HEK293 (cell line): ENCODE measurements at regions not wholly inside any gene's neighbourhood (a gene's known extent, or its start where the extent isn't known, plus 50 kb on each side); places are given as distances from the start of the nearest gene placed in this dataset.

Source experiments
- CTCF ChIA-PET: fragments of 350-600 bp; formaldehyde crosslinking; extraction: SDS; loops from one replicate; lab custom pipeline; 2021; ENCODE audit warnings: antibody characterized with exemption; lab: Yijun Ruan, JAX
- POLR2A ChIA-PET: fragments of 300-600 bp; formaldehyde crosslinking; extraction: SDS; loops from one replicate; lab custom pipeline; 2020; ENCODE audit warnings: antibody characterized with exemption, inconsistent platforms; lab: Yijun Ruan, JAX
- H3K27ac ChIP-seq: fragments of 200-500 bp; sonication (Bioruptor generic); 2 replicates; pipeline ENCODE4 v1.5.1; 2014; ENCODE audit warnings: low read depth, low read length, control low read depth, inconsistent platforms; ENCODE audit errors: extremely low read depth
- H3K36me3 ChIP-seq, 2 experiments: fragments of 200-500 bp in 1 of 2; sonication (Bioruptor generic) in 1 of 2; 1 replicate in 1 of 2; 2 replicates in 1 of 2; pipeline ENCODE4 v1.5.1; 2014 to 2017; ENCODE audit warnings: inconsistent platforms in 2 of 2, low read length in 2 of 2; ENCODE audit not compliant: control insufficient read depth in 2 of 2, insufficient read depth in 1 of 2
- H3K4me1 ChIP-seq: fragments of 200-500 bp; sonication (Bioruptor generic); 2 replicates; pipeline ENCODE4 v1.5.1; 2014; ENCODE audit warnings: mild to moderate bottlenecking, low read length, inconsistent platforms; ENCODE audit not compliant: control insufficient read depth, insufficient read depth
- H3K4me3 ChIP-seq: 2 replicates; pipeline ENCODE4 v1.5.1; 2011; ENCODE audit warnings: low read depth, mild to moderate bottlenecking, control low read depth, low read length, moderate library complexity
- H3K9me3 ChIP-seq: fragments of 200-500 bp; sonication (Bioruptor generic); 2 replicates; pipeline ENCODE4 v1.5.1; 2014; ENCODE audit warnings: low read depth, low read length, inconsistent platforms; ENCODE audit not compliant: control insufficient read depth, insufficient read depth
- GLI2 ChIP-seq: fragments of 450-650 bp; formaldehyde crosslinking; IDR thresholded peaks from 2 replicates; pipeline ENCODE4; 2017; ENCODE audit warnings: missing biosample characterization, missing genetic modification characterization, low read depth, borderline replicate concordance
- ZFHX2 ChIP-seq: fragments of 450-650 bp; formaldehyde crosslinking; conservative IDR thresholded peaks from 2 replicates; pipeline ENCODE4 v1.5.1; 2016; ENCODE audit warnings: missing biosample characterization, missing genetic modification characterization
- ZIC2 ChIP-seq: fragments of 450-650 bp; formaldehyde crosslinking; IDR thresholded peaks from 2 replicates; pipeline ENCODE4 v1.5.1; 2016; ENCODE audit warnings: missing biosample characterization, missing genetic modification characterization
- ZNF132 ChIP-seq: fragments of 450-650 bp; formaldehyde crosslinking; IDR thresholded peaks from 2 replicates; pipeline ENCODE4 v1.5.1; 2017; ENCODE audit warnings: missing biosample characterization, missing genetic modification characterization, borderline replicate concordance
- ZNF140 ChIP-seq: fragments of 450-650 bp; formaldehyde crosslinking; IDR thresholded peaks from 2 replicates; pipeline ENCODE4 v1.5.1; 2016; ENCODE audit warnings: missing biosample characterization, missing genetic modification characterization
- ZNF350 ChIP-seq: fragments of 450-650 bp; formaldehyde crosslinking; IDR thresholded peaks from 2 replicates; pipeline ENCODE4 v1.5.0; 2017; ENCODE audit warnings: missing biosample characterization, mild to moderate bottlenecking, missing genetic modification characterization
- ZNF354C ChIP-seq: fragments of 450-650 bp; formaldehyde crosslinking; IDR thresholded peaks from 2 replicates; pipeline ENCODE4 v1.5.1; 2016; ENCODE audit warnings: missing biosample characterization, missing genetic modification characterization, low read depth, borderline replicate concordance
- ZNF394 ChIP-seq: fragments of 450-650 bp; formaldehyde crosslinking; IDR thresholded peaks from 2 replicates; pipeline ENCODE4 v1.5.1; 2016; ENCODE audit warnings: missing biosample characterization, missing genetic modification characterization, mild to moderate bottlenecking, moderate library complexity, borderline replicate concordance
- ZNF423 ChIP-seq: fragments of 450-650 bp; formaldehyde crosslinking; IDR thresholded peaks from 2 replicates; pipeline ENCODE4 v1.5.1; 2016; ENCODE audit warnings: missing biosample characterization, missing genetic modification characterization
- ZNF510 ChIP-seq: fragments of 450-650 bp; formaldehyde crosslinking; IDR thresholded peaks from 2 replicates; pipeline ENCODE4 v1.5.1; 2018; ENCODE audit warnings: mild to moderate bottlenecking, missing genetic modification characterization, missing biosample characterization; ENCODE audit not compliant: insufficient replicate concordance
- ZNF548 ChIP-seq: fragments of 450-650 bp; formaldehyde crosslinking; IDR thresholded peaks from 2 replicates; pipeline ENCODE4 v1.5.1; 2016; ENCODE audit warnings: missing biosample characterization, missing genetic modification characterization
- ZNF571 ChIP-seq: fragments of 450-650 bp; formaldehyde crosslinking; IDR thresholded peaks from 2 replicates; pipeline ENCODE4 v1.5.0; 2017; ENCODE audit warnings: missing biosample characterization, missing genetic modification characterization
- ZNF837 ChIP-seq: fragments of 450-650 bp; formaldehyde crosslinking; IDR thresholded peaks from 2 replicates; pipeline ENCODE4 v1.5.1; 2016; ENCODE audit warnings: missing biosample characterization, missing genetic modification characterization
- TF ChIP-seq, protein P1 (sequence below): fragments of 450-650 bp; formaldehyde crosslinking; IDR thresholded peaks from 2 replicates; pipeline ENCODE4 v1.5.1; 2016; ENCODE audit warnings: missing biosample characterization, missing genetic modification characterization
- TF ChIP-seq, protein P2 (sequence below): fragments of 450-650 bp; formaldehyde crosslinking; IDR thresholded peaks from 2 replicates; pipeline ENCODE4 v1.5.1; 2016; ENCODE audit warnings: missing biosample characterization, missing genetic modification characterization
- TF ChIP-seq, protein P3 (sequence below): IDR thresholded peaks from 2 replicates; pipeline ENCODE4 v1.6.1; 2011; ENCODE audit warnings: mild to moderate bottlenecking, low read depth, low read length, borderline replicate concordance
- TF ChIP-seq, protein P4 (sequence below): fragments of 450-650 bp; formaldehyde crosslinking; IDR thresholded peaks from 2 replicates; pipeline ENCODE4 v1.5.1; 2016; ENCODE audit warnings: missing biosample characterization, missing genetic modification characterization, low read depth

DNA sequence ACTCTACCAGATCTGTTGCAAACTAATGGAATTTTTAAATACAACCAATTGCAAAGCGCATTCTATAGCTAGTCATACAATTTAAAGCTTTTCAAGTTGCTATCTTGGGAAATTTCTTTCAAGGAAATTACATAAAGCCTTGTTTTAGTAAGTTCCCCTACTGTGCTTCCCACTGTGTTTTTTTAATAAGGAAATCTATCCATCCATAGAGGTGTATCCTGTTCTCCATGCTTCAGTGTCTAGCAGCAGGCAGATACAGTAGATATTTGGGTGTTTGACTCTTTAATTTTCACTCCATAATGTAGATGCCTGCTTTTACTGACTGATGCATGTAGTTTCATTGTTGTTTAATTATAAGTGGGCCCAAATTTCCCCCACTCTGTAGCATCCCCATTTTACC, 171.6 kb upstream of the POU3F4 start:
- no peak for TF ChIP-seq ZNF423 (tag by site-specific recombination)
- Histone ChIP-seq H3K4me3 (no peak overlapping the region), H3K9me3 (no peaks in the 10 kb centered on the region), H3K4me1 (no peaks in the 10 kb centered on the region), H3K27ac (no peak overlapping the region), H3K36me3 (no peaks in the 10 kb centered on the region)
- ChIA-PET CTCF (no interaction called here), POLR2A (no interaction called here)

DNA sequence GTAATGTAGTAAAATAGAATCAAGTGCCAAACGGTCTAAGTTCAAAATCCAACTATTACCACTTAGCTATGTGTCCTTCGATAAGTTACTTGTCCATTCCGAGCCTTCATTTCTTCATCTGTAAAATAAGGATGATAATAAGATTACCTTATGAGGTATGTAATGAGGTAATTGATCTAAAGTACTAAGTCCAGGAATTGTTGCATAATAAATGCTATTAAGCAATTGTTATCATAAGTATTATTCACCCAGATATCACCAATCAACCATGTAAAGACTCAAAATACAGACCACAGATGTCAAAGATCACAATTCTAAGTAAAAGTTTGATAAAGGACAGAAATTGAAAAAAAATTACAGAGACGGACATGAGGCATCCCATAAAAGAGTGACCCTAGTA, 168.4 kb upstream of the POU3F4 start:
- POLR2A ChIA-PET = no interaction called here
- no peak overlapping the region for H3K27ac ChIP-seq
- H3K9me3 ChIP-seq = no peaks in the 10 kb centered on the region
- H3K4me1 ChIP-seq = no peaks in the 10 kb centered on the region
- TF ChIP-seq GLI2 (no peak), ZNF510 (no peak), ZNF350 (tag by site-specific recombination) (no peak), ZNF548 (no peak), ZIC2 (tag by site-specific recombination) (no peak), ZNF571 (no peak), ZFHX2 (tag by site-specific recombination) (no peak), ZNF394 (tag by site-specific recombination) (no peak), ZNF132 (tag by site-specific recombination) (no peak), ZNF354C (tag by site-specific recombination) (no peak), ZNF140 (tag by site-specific recombination) (no peak), ZNF837 (no peak)
- TF ChIP-seq, protein P1, sequence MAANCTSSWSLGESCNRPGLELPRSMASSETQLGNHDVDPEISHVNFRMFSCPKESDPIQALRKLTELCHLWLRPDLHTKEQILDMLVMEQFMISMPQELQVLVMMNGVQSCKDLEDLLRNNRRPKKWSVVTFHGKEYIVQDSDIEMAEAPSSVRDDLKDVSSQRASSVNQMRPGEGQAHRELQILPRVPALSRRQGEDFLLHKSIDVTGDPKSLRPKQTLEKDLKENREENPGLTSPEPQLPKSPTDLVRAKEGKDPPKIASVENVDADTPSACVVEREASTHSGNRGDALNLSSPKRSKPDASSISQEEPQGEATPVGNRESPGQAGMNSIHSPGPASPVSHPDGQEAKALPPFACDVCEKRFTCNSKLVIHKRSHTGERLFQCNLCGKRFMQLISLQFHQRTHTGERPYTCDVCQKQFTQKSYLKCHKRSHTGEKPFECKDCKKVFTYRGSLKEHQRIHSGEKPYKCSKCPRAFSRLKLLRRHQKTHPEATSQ (tag by site-specific recombination) = no peak
- TF ChIP-seq, protein P2, sequence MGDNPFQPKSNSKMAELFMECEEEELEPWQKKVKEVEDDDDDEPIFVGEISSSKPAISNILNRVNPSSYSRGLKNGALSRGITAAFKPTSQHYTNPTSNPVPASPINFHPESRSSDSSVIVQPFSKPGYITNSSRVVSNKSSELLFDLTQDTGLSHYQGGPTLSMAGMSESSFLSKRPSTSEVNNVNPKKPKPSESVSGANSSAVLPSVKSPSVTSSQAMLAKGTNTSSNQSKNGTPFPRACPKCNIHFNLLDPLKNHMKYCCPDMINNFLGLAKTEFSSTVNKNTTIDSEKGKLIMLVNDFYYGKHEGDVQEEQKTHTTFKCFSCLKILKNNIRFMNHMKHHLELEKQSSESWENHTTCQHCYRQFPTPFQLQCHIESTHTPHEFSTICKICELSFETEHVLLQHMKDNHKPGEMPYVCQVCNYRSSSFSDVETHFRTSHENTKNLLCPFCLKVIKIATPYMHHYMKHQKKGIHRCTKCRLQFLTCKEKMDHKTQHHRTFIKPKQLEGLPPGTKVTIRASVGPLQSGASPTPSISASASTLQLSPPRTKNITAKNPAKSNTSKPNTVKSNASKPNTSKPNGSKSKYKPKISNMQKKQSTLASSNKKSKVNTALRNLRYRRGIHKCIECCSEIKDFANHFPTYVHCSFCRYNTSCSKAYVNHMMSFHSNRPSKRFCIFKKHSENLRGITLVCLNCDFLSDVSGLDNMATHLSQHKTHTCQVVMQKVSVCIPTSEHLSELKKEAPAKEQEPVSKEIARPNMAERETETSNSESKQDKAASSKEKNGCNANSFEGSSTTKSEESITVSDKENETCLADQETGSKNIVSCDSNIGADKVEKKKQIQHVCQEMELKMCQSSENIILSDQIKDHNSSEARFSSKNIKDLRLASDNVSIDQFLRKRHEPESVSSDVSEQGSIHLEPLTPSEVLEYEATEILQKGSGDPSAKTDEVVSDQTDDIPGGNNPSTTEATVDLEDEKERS (tag by site-specific recombination) = no peak
- TF ChIP-seq, protein P3, sequence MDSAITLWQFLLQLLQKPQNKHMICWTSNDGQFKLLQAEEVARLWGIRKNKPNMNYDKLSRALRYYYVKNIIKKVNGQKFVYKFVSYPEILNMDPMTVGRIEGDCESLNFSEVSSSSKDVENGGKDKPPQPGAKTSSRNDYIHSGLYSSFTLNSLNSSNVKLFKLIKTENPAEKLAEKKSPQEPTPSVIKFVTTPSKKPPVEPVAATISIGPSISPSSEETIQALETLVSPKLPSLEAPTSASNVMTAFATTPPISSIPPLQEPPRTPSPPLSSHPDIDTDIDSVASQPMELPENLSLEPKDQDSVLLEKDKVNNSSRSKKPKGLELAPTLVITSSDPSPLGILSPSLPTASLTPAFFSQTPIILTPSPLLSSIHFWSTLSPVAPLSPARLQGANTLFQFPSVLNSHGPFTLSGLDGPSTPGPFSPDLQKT = no peak
- TF ChIP-seq, protein P4, sequence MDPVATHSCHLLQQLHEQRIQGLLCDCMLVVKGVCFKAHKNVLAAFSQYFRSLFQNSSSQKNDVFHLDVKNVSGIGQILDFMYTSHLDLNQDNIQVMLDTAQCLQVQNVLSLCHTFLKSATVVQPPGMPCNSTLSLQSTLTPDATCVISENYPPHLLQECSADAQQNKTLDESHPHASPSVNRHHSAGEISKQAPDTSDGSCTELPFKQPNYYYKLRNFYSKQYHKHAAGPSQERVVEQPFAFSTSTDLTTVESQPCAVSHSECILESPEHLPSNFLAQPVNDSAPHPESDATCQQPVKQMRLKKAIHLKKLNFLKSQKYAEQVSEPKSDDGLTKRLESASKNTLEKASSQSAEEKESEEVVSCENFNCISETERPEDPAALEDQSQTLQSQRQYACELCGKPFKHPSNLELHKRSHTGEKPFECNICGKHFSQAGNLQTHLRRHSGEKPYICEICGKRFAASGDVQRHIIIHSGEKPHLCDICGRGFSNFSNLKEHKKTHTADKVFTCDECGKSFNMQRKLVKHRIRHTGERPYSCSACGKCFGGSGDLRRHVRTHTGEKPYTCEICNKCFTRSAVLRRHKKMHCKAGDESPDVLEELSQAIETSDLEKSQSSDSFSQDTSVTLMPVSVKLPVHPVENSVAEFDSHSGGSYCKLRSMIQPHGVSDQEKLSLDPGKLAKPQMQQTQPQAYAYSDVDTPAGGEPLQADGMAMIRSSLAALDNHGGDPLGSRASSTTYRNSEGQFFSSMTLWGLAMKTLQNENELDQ (tag by site-specific recombination) = no peak
- TF ChIP-seq, all 188 proteins: peak for 0
- CTCF ChIA-PET = interaction anchor here (0.6 kb wide), 1 partner anchor 65 kb away, joined by 3 read pairs; no protein-coding TSS in a partner anchor
- Histone ChIP-seq H3K36me3 (no peaks in the 10 kb centered on the region), H3K4me3 (no peak overlapping the region)
